ENCODE measurements at regions not wholly inside any gene's neighbourhood (a gene's known extent, or its start where the extent isn't known, plus 50 kb on each side); places are given as distances from the start of the nearest gene placed in this dataset.
"Not testable (repeated sequence)": the region's sequence is repeated elsewhere in the genome, so short reads cannot be mapped to it uniquely, and the experiment has no call there.

- Histone ChIP-seq H3K18ac (ENCODE audit: low read length) (no peak overlapping the region), H3K4me3 (ENCODE audit: low read length) (no peak overlapping the region), H3K4me2 (ENCODE audit: low read length) (no peak overlapping the region), H2BK120ac (ENCODE audit: low read depth, low read length) (no peak overlapping the region), H3K36me3 (ENCODE audit: control insufficient read depth, insufficient read depth, low read length) (no peaks in the 10 kb centered on the region), H2BK5ac (ENCODE audit: low read length) (no peak overlapping the region), H2AK5ac (ENCODE audit: low read length) (no peak overlapping the region), H3K56ac (ENCODE audit: low read length) (no peak overlapping the region), H3K9ac (ENCODE audit: low read length) (no peak overlapping the region), H3K79me2 (ENCODE audit: control insufficient read depth, insufficient read depth, low read length) (no peaks in the 10 kb centered on the region), H4K5ac (ENCODE audit: low read length) (no peak overlapping the region), H3K4me1 (ENCODE audit: control insufficient read depth, low read depth, low read length) (peaks cover 2% of the 10 kb centered on the region), H3K4ac (ENCODE audit: low read depth, low read length) (no peak overlapping the region), H2BK15ac (replicated peaks; ENCODE audit: low read depth) (no peak overlapping the region), H4K8ac (ENCODE audit: low read depth, low read length) (no peak overlapping the region), H3K23ac (ENCODE audit: low read length) (no peak overlapping the region), H3K27ac (ENCODE audit: low read depth, low read length) (no peak overlapping the region), H3K27me3 (ENCODE audit: insufficient read depth, low read length, poor library complexity) (no peaks in the 10 kb centered on the region), H3K79me1 (ENCODE audit: low read length) (no peaks in the 10 kb centered on the region)
- no CpG with 5 or more reads among the region's 2 CpGs for WGBS (ENCODE audit: extremely low coverage, insufficient coverage, low lambda C conversion rate)
- DNase-seq: no peak
Measured at GRCh38 chr13:50543141-50543540, 300.4 kb downstream of the DLEU7 start.

GRCh38 chr13:50543782-50544181 lies 299.7 kb downstream of the DLEU7 start:
- Histone ChIP-seq H3K36me3 (ENCODE audit: control insufficient read depth, insufficient read depth, low read length) (no peaks in the 10 kb centered on the region), H2BK120ac (ENCODE audit: low read depth, low read length) (no peak overlapping the region), H3K79me2 (ENCODE audit: control insufficient read depth, insufficient read depth, low read length) (no peaks in the 10 kb centered on the region), H3K4me1 (ENCODE audit: control insufficient read depth, low read depth, low read length) (peaks cover 2% of the 10 kb centered on the region), H3K9ac (ENCODE audit: low read length) (no peak overlapping the region), H2BK5ac (ENCODE audit: low read length) (no peak overlapping the region), H3K18ac (ENCODE audit: low read length) (no peak overlapping the region), H3K4ac (ENCODE audit: low read depth, low read length) (no peak overlapping the region), H3K4me3 (ENCODE audit: low read length) (no peak overlapping the region), H3K4me2 (ENCODE audit: low read length) (no peak overlapping the region), H3K79me1 (ENCODE audit: low read length) (no peaks in the 10 kb centered on the region), H3K27me3 (ENCODE audit: insufficient read depth, low read length, poor library complexity) (no peaks in the 10 kb centered on the region), H4K8ac (ENCODE audit: low read depth, low read length) (no peak overlapping the region), H3K27ac (ENCODE audit: low read depth, low read length) (no peak overlapping the region), H2BK15ac (replicated peaks; ENCODE audit: low read depth) (no peak overlapping the region), H3K23ac (ENCODE audit: low read length) (no peak overlapping the region), H2AK5ac (ENCODE audit: low read length) (no peak overlapping the region), H4K5ac (ENCODE audit: low read length) (no peak overlapping the region), H3K56ac (ENCODE audit: low read length) (no peak overlapping the region)
- WGBS (ENCODE audit: extremely low coverage, insufficient coverage, low lambda C conversion rate): no CpG with 5 or more reads among the region's 6 CpGs
- no peak for DNase-seq

- WGBS (ENCODE audit: extremely low coverage, insufficient coverage, low lambda C conversion rate): no CpG with 5 or more reads among the region's 3 CpGs
- no peaks in the 10 kb centered on the region for H3K27me3 ChIP-seq (ENCODE audit: insufficient read depth, low read length, poor library complexity)
- no peak overlapping the region for H2BK120ac ChIP-seq (ENCODE audit: low read depth, low read length)
- H3K79me2 ChIP-seq (ENCODE audit: control insufficient read depth, insufficient read depth, low read length): no peaks in the 10 kb centered on the region
- no peak overlapping the region for H3K56ac ChIP-seq (ENCODE audit: low read length)
- no peak overlapping the region for H3K9ac ChIP-seq (ENCODE audit: low read length)
- H3K79me1 ChIP-seq (ENCODE audit: low read length): no peaks in the 10 kb centered on the region
- no peak overlapping the region for H4K5ac ChIP-seq (ENCODE audit: low read length)
- no peak overlapping the region for H2AK5ac ChIP-seq (ENCODE audit: low read length)
- peaks cover 2% of the 10 kb centered on the region for H3K4me1 ChIP-seq (ENCODE audit: control insufficient read depth, low read depth, low read length)
- no peak overlapping the region for H3K27ac ChIP-seq (ENCODE audit: low read depth, low read length)
- no peak overlapping the region for H3K4me3 ChIP-seq (ENCODE audit: low read length)
- H3K23ac ChIP-seq (ENCODE audit: low read length): no peak overlapping the region
- no peak for DNase-seq
- no peak overlapping the region for H2BK15ac ChIP-seq (replicated peaks; ENCODE audit: low read depth)
- no peak overlapping the region for H4K8ac ChIP-seq (ENCODE audit: low read depth, low read length)
- no peak overlapping the region for H3K4ac ChIP-seq (ENCODE audit: low read depth, low read length)
- H3K4me2 ChIP-seq (ENCODE audit: low read length): no peak overlapping the region
- no peaks in the 10 kb centered on the region for H3K36me3 ChIP-seq (ENCODE audit: control insufficient read depth, insufficient read depth, low read length)
- no peak overlapping the region for H3K18ac ChIP-seq (ENCODE audit: low read length)
- no peak overlapping the region for H2BK5ac ChIP-seq (ENCODE audit: low read length)
Measured at GRCh38 chr13:50544211-50544610, 299.3 kb downstream of the DLEU7 start.

DNA sequence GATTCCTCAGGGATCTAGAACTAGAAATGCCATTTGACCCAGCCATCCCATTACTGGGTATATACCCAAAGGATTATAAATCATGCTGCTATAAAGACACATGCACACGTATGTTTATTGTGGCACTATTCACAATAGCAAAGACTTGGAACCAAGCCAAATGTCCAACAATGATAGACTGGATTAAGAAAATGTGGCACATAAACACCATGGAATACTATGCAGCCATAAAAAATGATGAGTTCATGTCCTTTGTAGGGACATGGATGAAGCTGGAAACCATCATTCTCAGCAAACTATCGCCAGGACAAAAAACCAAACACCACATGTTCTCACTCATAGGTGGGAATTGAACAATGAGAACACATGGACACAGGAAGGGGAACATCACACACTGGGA lies 296.3 kb downstream of the DLEU7 start:
- WGBS (ENCODE audit: extremely low coverage, insufficient coverage, low lambda C conversion rate): no CpG with 5 or more reads among the region's 2 CpGs
- not testable (repeated sequence) for H3K4me1 ChIP-seq (ENCODE audit: control insufficient read depth, low read depth, low read length); H3K4me2 ChIP-seq (ENCODE audit: low read length)

GRCh38 chr13:50548586-50548985 lies 294.9 kb downstream of the DLEU7 start:
- Histone ChIP-seq H3K4me2 (ENCODE audit: low read length) (no peak overlapping the region), H3K4me3 (ENCODE audit: low read length) (no peak overlapping the region), H3K56ac (ENCODE audit: low read length) (no peak overlapping the region)

More for the DNA sequence above, 296.3 kb downstream of the DLEU7 start:
- H2BK120ac ChIP-seq (ENCODE audit: low read depth, low read length); H3K4me3 ChIP-seq (ENCODE audit: low read length); H3K9ac ChIP-seq (ENCODE audit: low read length); H3K27ac ChIP-seq (ENCODE audit: low read depth, low read length); H3K23ac ChIP-seq (ENCODE audit: low read length); H3K79me1 ChIP-seq (ENCODE audit: low read length); H3K36me3 ChIP-seq (ENCODE audit: control insufficient read depth, insufficient read depth, low read length); H4K5ac ChIP-seq (ENCODE audit: low read length); H3K79me2 ChIP-seq (ENCODE audit: control insufficient read depth, insufficient read depth, low read length); H2AK5ac ChIP-seq (ENCODE audit: low read length); H2BK5ac ChIP-seq (ENCODE audit: low read length); H4K8ac ChIP-seq (ENCODE audit: low read depth, low read length); H3K56ac ChIP-seq (ENCODE audit: low read length); H3K4ac ChIP-seq (ENCODE audit: low read depth, low read length); H2BK15ac ChIP-seq (replicated peaks; ENCODE audit: low read depth); DNase-seq; H3K18ac ChIP-seq (ENCODE audit: low read length); H3K27me3 ChIP-seq (ENCODE audit: insufficient read depth, low read length, poor library complexity): not testable (repeated sequence)

DNA sequence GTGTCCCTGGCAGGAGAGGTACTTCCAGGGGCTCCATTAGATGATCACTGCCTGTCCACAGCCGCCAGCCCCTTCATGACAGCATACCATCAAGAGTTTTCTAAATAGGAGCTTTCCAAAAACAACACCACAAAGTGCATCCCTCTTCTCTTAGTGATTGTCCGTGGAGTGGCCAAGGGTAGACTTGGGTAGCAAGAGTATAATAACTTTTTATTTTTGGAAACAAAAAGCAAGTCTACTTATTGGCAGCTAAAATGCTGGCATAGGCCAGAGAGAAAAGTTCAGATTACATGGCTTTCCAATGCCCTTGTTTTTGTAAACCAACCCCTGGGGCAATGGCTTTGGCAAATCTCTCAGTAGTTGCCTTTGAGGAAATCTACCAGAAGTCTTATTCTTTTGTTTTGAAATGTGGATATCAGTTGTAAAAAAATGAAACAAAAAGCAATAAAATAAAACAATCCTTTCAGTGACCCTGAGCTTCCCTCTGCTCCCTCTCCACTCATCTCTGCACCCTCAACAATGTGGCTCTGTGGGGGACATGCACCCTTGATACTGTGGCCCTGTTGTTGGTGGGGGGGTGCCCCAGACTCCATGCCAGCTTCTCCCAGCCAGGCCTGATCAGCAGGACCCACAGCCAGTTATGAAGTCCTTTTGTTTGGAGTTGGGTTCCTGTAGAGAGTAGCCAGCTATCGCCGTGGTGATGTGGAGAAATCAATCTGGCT lies 294.1 kb downstream of the DLEU7 start:
- no CpG with 5 or more reads among the region's 4 CpGs for WGBS (ENCODE audit: extremely low coverage, insufficient coverage, low lambda C conversion rate)

More at GRCh38 chr13:50548586-50548985, 294.9 kb downstream of the DLEU7 start:
- no peak overlapping the region for H3K23ac ChIP-seq (ENCODE audit: low read length)
- H2AK5ac ChIP-seq (ENCODE audit: low read length): no peak overlapping the region
- H4K5ac ChIP-seq (ENCODE audit: low read length): no peak overlapping the region
- no peak overlapping the region for H3K18ac ChIP-seq (ENCODE audit: low read length)
- H3K36me3 ChIP-seq (ENCODE audit: control insufficient read depth, insufficient read depth, low read length): no peaks in the 10 kb centered on the region
- H2BK120ac ChIP-seq (ENCODE audit: low read depth, low read length): no peak overlapping the region
- no peak overlapping the region for H4K8ac ChIP-seq (ENCODE audit: low read depth, low read length)
- no peaks in the 10 kb centered on the region for H3K27me3 ChIP-seq (ENCODE audit: insufficient read depth, low read length, poor library complexity)
- H3K79me1 ChIP-seq (ENCODE audit: low read length): no peaks in the 10 kb centered on the region
- H3K9ac ChIP-seq (ENCODE audit: low read length): no peak overlapping the region
- H2BK5ac ChIP-seq (ENCODE audit: low read length): no peak overlapping the region
- no peaks in the 10 kb centered on the region for H3K79me2 ChIP-seq (ENCODE audit: control insufficient read depth, insufficient read depth, low read length)
- H3K27ac ChIP-seq (ENCODE audit: low read depth, low read length): no peak overlapping the region
- H2BK15ac ChIP-seq (replicated peaks; ENCODE audit: low read depth): no peak overlapping the region
- H3K4ac ChIP-seq (ENCODE audit: low read depth, low read length): no peak overlapping the region
- H3K4me1 ChIP-seq (ENCODE audit: control insufficient read depth, low read depth, low read length): peaks cover 1% of the 10 kb centered on the region
- no peak for DNase-seq
- no CpG with 5 or more reads among the region's 2 CpGs for WGBS (ENCODE audit: extremely low coverage, insufficient coverage, low lambda C conversion rate)

More for the DNA sequence above, 294.1 kb downstream of the DLEU7 start:
- Histone ChIP-seq H4K5ac (ENCODE audit: low read length) (no peak overlapping the region), H3K18ac (ENCODE audit: low read length) (no peak overlapping the region), H3K9ac (ENCODE audit: low read length) (no peak overlapping the region), H3K27ac (ENCODE audit: low read depth, low read length) (no peak overlapping the region), H2BK15ac (replicated peaks; ENCODE audit: low read depth) (no peak overlapping the region), H2BK5ac (ENCODE audit: low read length) (no peak overlapping the region), H3K36me3 (ENCODE audit: control insufficient read depth, insufficient read depth, low read length) (no peaks in the 10 kb centered on the region), H3K79me1 (ENCODE audit: low read length) (no peaks in the 10 kb centered on the region), H3K4me3 (ENCODE audit: low read length) (no peak overlapping the region), H3K79me2 (ENCODE audit: control insufficient read depth, insufficient read depth, low read length) (no peaks in the 10 kb centered on the region), H2AK5ac (ENCODE audit: low read length) (no peak overlapping the region), H3K4ac (ENCODE audit: low read depth, low read length) (no peak overlapping the region), H3K27me3 (ENCODE audit: insufficient read depth, low read length, poor library complexity) (no peaks in the 10 kb centered on the region), H4K8ac (ENCODE audit: low read depth, low read length) (no peak overlapping the region), H3K4me1 (ENCODE audit: control insufficient read depth, low read depth, low read length) (no peaks in the 10 kb centered on the region), H3K23ac (ENCODE audit: low read length) (no peak overlapping the region), H3K56ac (ENCODE audit: low read length) (no peak overlapping the region), H2BK120ac (ENCODE audit: low read depth, low read length) (no peak overlapping the region), H3K4me2 (ENCODE audit: low read length) (no peak overlapping the region)
- no peak for DNase-seq
